Osteocyte (in vitro differentiated cells): ENCODE measurements at regions not wholly inside any gene's neighbourhood (a gene's known extent, or its start where the extent isn't known, plus 50 kb on each side); places are given as distances from the start of the nearest gene placed in this dataset.
"Not testable (repeated sequence)": the region's sequence is repeated elsewhere in the genome, so short reads cannot be mapped to it uniquely, and the experiment has no call there.

Experiments used
- DNase-seq: peaks from one replicate; pipeline ENCODE4 v3.0.0; 2021; ENCODE audit warnings: mixed read lengths; ENCODE audit not compliant: unreplicated experiment; ENCODE audit errors: extremely low spot score
- H3K27ac Mint-ChIP-seq: one replicate; pipeline ENCODE4 v1.8.0; 2021; ENCODE audit warnings: mild to moderate bottlenecking, mixed read lengths; ENCODE audit not compliant: unreplicated experiment
- H3K27me3 Mint-ChIP-seq: one replicate; pipeline ENCODE4 v1.8.0; 2021; ENCODE audit warnings: mixed read lengths; ENCODE audit not compliant: unreplicated experiment
- H3K36me3 Mint-ChIP-seq: one replicate; pipeline ENCODE4 v1.8.0; 2021; ENCODE audit warnings: mixed read lengths; ENCODE audit not compliant: unreplicated experiment
- H3K4me1 Mint-ChIP-seq: one replicate; pipeline ENCODE4 v1.8.0; 2021; ENCODE audit warnings: mixed read lengths; ENCODE audit not compliant: unreplicated experiment
- H3K4me3 Mint-ChIP-seq: one replicate; pipeline ENCODE4 v1.8.0; 2021; ENCODE audit warnings: mild to moderate bottlenecking, moderate library complexity, mixed read lengths; ENCODE audit not compliant: unreplicated experiment
- H3K9me3 Mint-ChIP-seq: one replicate; pipeline ENCODE4 v1.8.0; 2021; ENCODE audit warnings: mixed read lengths; ENCODE audit not compliant: unreplicated experiment
- CTCF ChIP-seq: fragments of 200-600 bp; sonication (generic); IDR thresholded peaks from 2 replicates; pipeline ENCODE4 v1.5.0; 2021; ENCODE audit warnings: antibody characterized with exemption, mild to moderate bottlenecking, moderate library complexity

GRCh38 chr5:83810511-83810910 is 89.9 kb upstream of the HAPLN1 start:
- no peak for DNase-seq
- no peaks in the 10 kb centered on the region for H3K4me1 Mint-ChIP-seq
- H3K4me3 Mint-ChIP-seq: no peak overlapping the region
- H3K36me3 Mint-ChIP-seq: no peaks in the 10 kb centered on the region
- TF ChIP-seq CTCF: no peak
- H3K27ac Mint-ChIP-seq: no peak overlapping the region
- H3K27me3 Mint-ChIP-seq: no peaks in the 10 kb centered on the region
- no peaks in the 10 kb centered on the region for H3K9me3 Mint-ChIP-seq

- Mint-ChIP-seq H3K27me3 (no peaks in the 10 kb centered on the region), H3K9me3 (no peaks in the 10 kb centered on the region), H3K36me3 (no peaks in the 10 kb centered on the region), H3K4me1 (no peaks in the 10 kb centered on the region), H3K27ac (no peak overlapping the region), H3K4me3 (no peak overlapping the region)
- no peak for TF ChIP-seq CTCF
- DNase-seq: no peak
Measured at GRCh38 chr5:83802686-83803085, 82.0 kb upstream of the HAPLN1 start.

- Mint-ChIP-seq H3K4me1 (no peaks in the 10 kb centered on the region), H3K36me3 (no peaks in the 10 kb centered on the region), H3K9me3 (no peaks in the 10 kb centered on the region), H3K27ac (no peak overlapping the region), H3K4me3 (no peak overlapping the region), H3K27me3 (no peaks in the 10 kb centered on the region)
- DNase-seq: no peak
- no peak for TF ChIP-seq CTCF
Measured at GRCh38 chr5:83800201-83800600, 79.5 kb upstream of the HAPLN1 start.

- H3K4me3 Mint-ChIP-seq, H3K36me3 Mint-ChIP-seq, H3K27ac Mint-ChIP-seq, H3K27me3 Mint-ChIP-seq, H3K4me1 Mint-ChIP-seq, DNase-seq, H3K9me3 Mint-ChIP-seq: not testable (repeated sequence)
Measured at GRCh38 chr5:83799020-83799419, 78.4 kb upstream of the HAPLN1 start.

GRCh38 chr5:83789371-83789770 is 68.7 kb upstream of the HAPLN1 start:
- TF ChIP-seq CTCF: no peak
- DNase-seq: no peak
- Mint-ChIP-seq H3K27me3 (no peaks in the 10 kb centered on the region), H3K36me3 (no peaks in the 10 kb centered on the region), H3K27ac (no peak overlapping the region), H3K9me3 (no peaks in the 10 kb centered on the region), H3K4me1 (peaks cover 2% of the 10 kb centered on the region), H3K4me3 (no peak overlapping the region)

- TF ChIP-seq CTCF: no peak
- Mint-ChIP-seq H3K4me1 (no peaks in the 10 kb centered on the region), H3K9me3 (no peaks in the 10 kb centered on the region), H3K36me3 (no peaks in the 10 kb centered on the region), H3K4me3 (no peak overlapping the region), H3K27ac (no peak overlapping the region), H3K27me3 (no peaks in the 10 kb centered on the region)
- DNase-seq: no peak
Measured at GRCh38 chr5:83787631-83788030, 67.0 kb upstream of the HAPLN1 start.
